ENCODE measurements at regions not wholly inside any gene's neighbourhood (a gene's known extent, or its start where the extent isn't known, plus 50 kb on each side); places are given as distances from the start of the nearest gene placed in this dataset.

DNA sequence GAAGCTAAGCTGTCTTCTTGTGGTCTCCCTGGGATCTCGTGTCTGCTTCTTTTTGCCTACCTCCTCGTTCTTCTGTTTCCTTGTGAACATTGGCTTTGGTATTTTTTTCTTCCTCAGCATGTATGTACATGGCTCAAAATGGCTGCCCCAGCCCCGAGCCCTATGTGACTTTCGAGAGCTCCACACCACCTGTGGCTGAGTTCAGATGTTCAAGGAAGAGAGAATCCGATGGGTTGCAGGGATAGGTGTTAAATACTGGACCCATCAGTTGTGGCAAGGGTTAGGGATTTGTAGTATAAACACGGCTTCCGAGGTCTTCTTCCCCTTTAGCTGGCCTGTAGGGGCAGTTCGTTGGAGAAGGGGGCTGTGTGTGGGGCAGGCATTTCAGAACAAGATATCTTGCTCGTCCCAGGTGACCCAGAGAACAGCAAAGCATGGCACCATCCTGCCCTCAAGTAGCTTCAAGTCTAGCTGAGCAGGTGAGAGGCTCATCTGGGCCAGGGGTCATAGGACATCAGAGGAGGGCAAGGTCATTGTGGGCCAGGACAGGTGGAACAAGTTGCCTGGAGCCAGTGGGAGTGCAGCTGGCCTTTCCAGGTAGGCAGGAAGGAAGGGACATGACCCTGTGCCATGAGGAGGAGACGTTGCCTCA is 57.2 kb upstream of the COMTD1 start:
- H3K4me3 ChIP-seq (ENCODE audit: low read length), result no peak overlapping the region
- H3K27ac ChIP-seq (ENCODE audit: low read depth, low read length), result no peak overlapping the region
- peaks cover 15% of the 10 kb centered on the region for H3K4me1 ChIP-seq (ENCODE audit: control insufficient read depth, insufficient read depth, low read length)
- H3K9ac ChIP-seq (ENCODE audit: low read length), result no peak overlapping the region
- no peaks in the 10 kb centered on the region for H3K27me3 ChIP-seq (ENCODE audit: control insufficient read depth, insufficient read depth, low read length)
- no peaks in the 10 kb centered on the region for H3K36me3 ChIP-seq (ENCODE audit: control insufficient read depth, insufficient read depth, low read length)

DNA sequence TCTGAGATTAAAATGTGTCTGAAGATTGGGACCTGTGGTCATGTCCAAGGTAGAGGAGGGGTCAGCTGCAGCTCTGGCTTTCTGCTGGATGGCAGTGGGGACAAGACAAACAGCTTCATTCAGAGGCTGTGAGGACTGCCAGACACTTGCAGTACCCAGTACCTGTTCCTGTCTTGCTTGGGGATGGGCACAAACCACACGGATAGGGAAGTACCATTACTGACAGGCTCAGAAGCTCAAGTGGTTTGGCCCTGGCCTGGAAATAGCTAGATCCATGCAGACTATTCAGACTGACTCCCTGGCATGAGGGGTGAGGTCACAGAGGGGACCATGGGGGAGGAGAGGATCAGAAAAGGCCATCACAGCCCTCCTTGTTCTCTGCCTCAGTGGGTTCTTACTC is 56.0 kb upstream of the COMTD1 start:
- H3K27me3 ChIP-seq (ENCODE audit: control insufficient read depth, insufficient read depth, low read length), result no peaks in the 10 kb centered on the region
- H3K4me1 ChIP-seq (ENCODE audit: control insufficient read depth, insufficient read depth, low read length), result peaks cover 15% of the 10 kb centered on the region
- H3K27ac ChIP-seq (ENCODE audit: low read depth, low read length), result no peak overlapping the region
- H3K9ac ChIP-seq (ENCODE audit: low read length), result no peak overlapping the region
- H3K4me3 ChIP-seq (ENCODE audit: low read length), result no peak overlapping the region
- no peaks in the 10 kb centered on the region for H3K36me3 ChIP-seq (ENCODE audit: control insufficient read depth, insufficient read depth, low read length)

DNA sequence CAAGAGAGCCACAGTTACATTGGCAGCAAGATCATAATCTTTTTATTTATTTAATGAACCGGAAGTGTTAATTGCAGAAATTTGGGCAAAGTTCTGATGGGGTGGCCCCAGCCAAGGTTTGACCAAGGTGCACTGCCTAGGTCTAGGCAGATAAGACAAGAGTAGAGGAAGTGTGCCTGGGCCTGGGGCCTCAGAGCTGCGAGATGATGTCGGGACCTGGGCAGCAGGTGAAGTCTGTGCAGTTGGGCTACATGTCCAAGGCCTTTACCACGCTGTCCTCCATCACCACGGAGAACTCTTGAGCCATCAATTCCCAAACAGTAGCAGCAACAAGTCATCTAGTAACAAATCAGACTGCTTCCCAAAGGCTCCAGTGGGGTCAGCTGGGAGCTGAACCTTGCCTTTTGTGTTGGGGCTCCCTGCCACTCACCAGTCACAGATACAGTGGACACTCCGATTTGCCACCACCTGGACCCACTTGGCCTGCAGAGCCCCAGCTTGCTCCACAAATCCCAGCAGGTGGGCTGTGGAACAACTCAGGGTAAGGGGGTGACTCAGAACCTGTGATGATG is 52.5 kb upstream of the COMTD1 start:
- Histone ChIP-seq H3K9ac (ENCODE audit: low read length) (no peak overlapping the region), H3K36me3 (ENCODE audit: control insufficient read depth, insufficient read depth, low read length) (no peaks in the 10 kb centered on the region), H3K4me3 (ENCODE audit: low read length) (no peak overlapping the region), H3K27ac (ENCODE audit: low read depth, low read length) (no peak overlapping the region), H3K4me1 (ENCODE audit: control insufficient read depth, insufficient read depth, low read length) (no peaks in the 10 kb centered on the region), H3K27me3 (ENCODE audit: control insufficient read depth, insufficient read depth, low read length) (no peaks in the 10 kb centered on the region)

DNA sequence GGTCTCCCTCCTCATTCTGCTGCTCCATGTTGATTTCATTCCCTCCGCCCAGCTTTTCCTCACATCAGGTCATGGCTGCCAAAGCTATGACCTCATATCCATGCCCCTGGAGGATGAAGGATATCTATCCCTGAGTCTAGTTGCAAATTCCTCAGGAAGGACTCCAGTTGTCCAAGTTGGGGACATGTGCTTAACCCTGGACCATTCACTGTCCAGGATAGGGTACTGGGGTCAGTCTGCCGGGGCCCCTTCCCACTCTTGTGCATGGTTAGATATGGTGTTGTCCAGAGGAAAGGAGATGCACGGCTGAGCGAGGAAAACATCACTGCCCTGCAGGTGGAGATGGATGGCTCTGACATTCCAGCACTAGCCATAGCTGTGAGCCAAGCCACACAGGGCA is 51.9 kb upstream of the COMTD1 start:
- H3K9ac ChIP-seq (ENCODE audit: low read length), result no peak overlapping the region
- H3K27ac ChIP-seq (ENCODE audit: low read depth, low read length), result no peak overlapping the region
- no peaks in the 10 kb centered on the region for H3K4me1 ChIP-seq (ENCODE audit: control insufficient read depth, insufficient read depth, low read length)
- no peaks in the 10 kb centered on the region for H3K36me3 ChIP-seq (ENCODE audit: control insufficient read depth, insufficient read depth, low read length)
- no peaks in the 10 kb centered on the region for H3K27me3 ChIP-seq (ENCODE audit: control insufficient read depth, insufficient read depth, low read length)
- no peak overlapping the region for H3K4me3 ChIP-seq (ENCODE audit: low read length)

DNA sequence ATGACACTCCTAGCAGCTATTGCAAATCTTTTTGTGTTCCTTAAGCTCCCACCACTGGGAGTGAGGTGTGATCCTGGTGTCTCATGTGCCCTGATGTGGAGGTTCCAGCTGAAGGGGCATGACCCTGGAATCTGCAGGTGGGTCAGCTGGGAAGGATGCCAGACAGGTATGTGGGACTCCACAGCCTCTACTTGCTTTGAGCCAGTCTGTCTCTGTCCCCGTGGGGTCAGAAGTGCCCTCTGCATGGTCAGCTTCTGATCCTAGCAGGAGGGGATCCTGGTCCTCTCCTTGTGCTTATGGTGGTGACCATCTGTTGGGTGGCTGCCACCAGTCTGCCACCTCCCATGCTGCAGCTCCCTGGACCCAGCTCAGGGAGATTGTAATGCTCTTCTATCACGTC is 51.1 kb upstream of the COMTD1 start:
- Histone ChIP-seq H3K4me1 (ENCODE audit: control insufficient read depth, insufficient read depth, low read length) (no peaks in the 10 kb centered on the region), H3K9ac (ENCODE audit: low read length) (no peak overlapping the region), H3K4me3 (ENCODE audit: low read length) (no peak overlapping the region), H3K36me3 (ENCODE audit: control insufficient read depth, insufficient read depth, low read length) (no peaks in the 10 kb centered on the region), H3K27ac (ENCODE audit: low read depth, low read length) (no peak overlapping the region), H3K27me3 (ENCODE audit: control insufficient read depth, insufficient read depth, low read length) (no peaks in the 10 kb centered on the region)

Data from rectal smooth muscle tissue (tissue), 1 donor.